ENCODE measurements at regions not wholly inside any gene's neighbourhood (a gene's known extent, or its start where the extent isn't known, plus 50 kb on each side); places are given as distances from the start of the nearest gene placed in this dataset.
A peak's percentile ranks its signal among the peaks of the same experiment; 100 is the strongest.

DNA sequence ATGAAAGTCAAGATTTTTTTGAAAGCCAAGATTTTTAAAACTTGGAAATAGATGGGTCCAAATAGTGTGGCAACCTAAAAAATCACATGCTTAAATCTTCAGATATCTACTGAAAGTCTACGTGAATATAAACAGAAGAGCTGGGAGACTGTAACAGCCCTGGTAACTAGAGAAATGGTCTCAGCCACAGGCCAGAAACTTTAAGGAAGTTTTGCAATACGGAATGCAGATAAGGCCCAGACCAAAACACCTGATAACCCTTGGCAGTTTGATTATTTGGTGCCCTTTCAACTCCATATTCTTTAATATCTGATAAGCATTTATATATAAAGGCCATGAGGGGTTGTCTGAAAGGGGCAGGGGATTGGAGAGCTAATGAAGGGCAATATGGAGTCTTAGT is 537.3 kb upstream of the TGFBR2 start:
- no peak for FAIRE-seq

DNA sequence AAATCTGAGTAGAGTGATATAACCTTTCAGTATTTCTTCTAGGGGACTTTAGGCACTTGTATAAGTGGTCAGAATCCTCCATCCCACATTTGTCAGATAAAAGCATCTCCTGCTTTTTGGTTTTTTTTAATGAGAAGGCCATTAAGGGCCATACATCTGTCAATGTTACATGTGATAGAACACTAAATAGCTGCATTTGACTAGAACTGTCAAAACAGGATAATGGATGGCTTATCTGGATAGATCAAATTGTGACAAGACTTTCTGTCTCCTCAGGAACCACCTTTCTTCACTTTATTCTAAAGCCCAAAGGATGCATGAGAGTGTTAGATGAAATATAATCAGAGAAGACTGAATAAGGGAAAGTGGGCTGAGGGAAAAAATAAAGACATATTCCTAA is 533.4 kb upstream of the TGFBR2 start:
- no peak for FAIRE-seq

- FAIRE-seq: no peak
These were observed 532.8 kb upstream of the TGFBR2 start for GRCh38 chr3:30073622-30074021.

- FAIRE-seq: no peak
These were observed 530.9 kb upstream of the TGFBR2 start for GRCh38 chr3:30075514-30075913.

GRCh38 chr3:30076899-30077298 is 529.5 kb upstream of the TGFBR2 start:
- FAIRE-seq: no peak

DNA sequence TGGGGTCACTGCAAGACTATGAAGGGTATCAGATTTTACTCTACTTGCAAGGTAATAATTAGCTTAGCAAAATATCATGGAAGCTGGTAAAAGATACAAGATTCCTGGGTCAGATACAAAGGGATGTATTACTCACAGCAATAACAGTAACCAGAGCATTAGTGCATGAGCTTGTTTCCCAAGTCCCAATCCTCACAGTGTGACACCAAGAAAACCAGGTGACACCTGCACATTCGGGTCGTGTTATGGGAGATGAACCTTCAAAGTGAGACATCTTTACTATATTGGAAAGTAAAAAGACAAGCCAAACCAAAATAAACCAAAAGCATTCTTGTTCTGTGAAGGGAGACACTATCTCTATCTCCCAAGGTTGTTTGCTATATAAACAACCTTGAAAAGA is 528.7 kb upstream of the TGFBR2 start:
- FAIRE-seq: no peak

DNA sequence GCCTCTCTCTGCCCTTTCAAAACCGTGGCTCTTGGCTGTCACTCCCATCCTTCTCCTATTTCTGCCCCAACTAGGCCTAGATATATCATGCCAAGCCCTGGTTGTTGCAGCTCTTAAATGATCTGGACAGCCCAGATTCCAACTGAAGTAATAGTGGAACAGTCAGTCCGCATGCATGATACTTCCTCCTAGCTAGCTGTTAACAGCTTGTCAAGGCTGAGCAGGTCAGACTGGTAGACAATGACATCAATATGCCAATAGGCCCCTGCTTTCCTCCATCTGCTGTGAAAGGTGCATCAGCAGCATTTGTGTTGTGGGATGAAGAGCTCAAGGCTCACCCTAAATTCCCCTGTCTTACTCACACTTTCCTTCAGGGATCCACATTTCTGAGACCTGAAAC is 527.7 kb upstream of the TGFBR2 start:
- no peak for FAIRE-seq

GRCh38 chr3:30081904-30082303 is 524.5 kb upstream of the TGFBR2 start:
- FAIRE-seq: no peak

GRCh38 chr3:30082652-30083051 is 523.7 kb upstream of the TGFBR2 start:
- no peak for FAIRE-seq

- no peak for FAIRE-seq
These were observed 523.1 kb upstream of the TGFBR2 start for GRCh38 chr3:30083315-30083714.

- no peak for FAIRE-seq
These were observed 522.1 kb upstream of the TGFBR2 start for GRCh38 chr3:30084316-30084715.

- FAIRE-seq: no peak
These were observed 521.4 kb upstream of the TGFBR2 start for GRCh38 chr3:30084971-30085403.

GRCh38 chr3:30085486-30085885 is 520.9 kb upstream of the TGFBR2 start:
- FAIRE-seq: no peak

DNA sequence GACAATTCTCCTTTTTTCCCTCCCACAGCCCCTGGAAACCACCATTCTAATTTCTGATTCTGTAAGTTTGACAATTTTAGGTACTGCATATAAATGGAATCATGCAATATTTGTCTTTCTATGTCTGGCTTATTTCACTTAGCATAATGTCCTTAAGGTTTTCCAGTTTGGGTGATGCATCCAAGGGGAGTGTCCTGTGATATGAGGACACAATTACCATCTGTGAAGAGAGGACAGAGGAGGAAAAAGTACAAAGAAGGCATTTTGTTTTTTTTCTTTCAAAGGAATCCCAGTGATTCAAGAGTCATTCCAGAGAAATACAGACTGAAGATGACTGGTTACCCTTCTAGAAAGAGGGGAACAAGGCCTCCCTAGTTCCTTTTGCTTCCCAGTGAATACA is 514.7 kb upstream of the TGFBR2 start:
- FAIRE-seq: no peak

DNA sequence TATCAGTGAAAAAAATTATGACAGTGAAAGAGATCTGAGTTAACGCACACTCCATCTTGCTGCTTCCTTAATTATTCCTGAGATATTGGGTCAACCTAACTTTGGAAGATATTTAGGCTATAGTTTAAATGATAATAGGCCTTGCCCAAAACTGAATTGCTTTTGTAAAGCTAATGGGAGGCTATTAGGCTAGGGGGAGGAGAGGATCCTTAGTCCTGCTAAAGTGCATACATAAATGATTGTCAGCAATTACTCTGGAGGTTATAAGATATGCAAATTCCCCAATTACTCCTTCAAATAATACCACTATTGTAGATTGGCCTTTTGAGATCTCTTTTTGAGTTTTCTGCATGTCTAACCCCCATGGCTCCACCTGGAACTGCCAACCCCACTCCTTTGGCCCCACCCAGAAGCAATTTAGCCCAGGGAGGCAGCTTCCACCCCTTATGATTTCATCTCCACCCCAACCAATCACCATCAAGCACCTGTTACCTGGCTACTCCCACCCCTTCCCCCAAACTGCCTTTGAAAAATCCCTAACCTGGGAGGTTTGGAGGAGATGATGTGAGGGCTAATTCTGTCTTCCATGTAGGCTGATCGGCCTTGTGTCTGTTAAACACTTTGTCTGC is 509.3 kb upstream of the TGFBR2 start:
- no peak for FAIRE-seq

DNA sequence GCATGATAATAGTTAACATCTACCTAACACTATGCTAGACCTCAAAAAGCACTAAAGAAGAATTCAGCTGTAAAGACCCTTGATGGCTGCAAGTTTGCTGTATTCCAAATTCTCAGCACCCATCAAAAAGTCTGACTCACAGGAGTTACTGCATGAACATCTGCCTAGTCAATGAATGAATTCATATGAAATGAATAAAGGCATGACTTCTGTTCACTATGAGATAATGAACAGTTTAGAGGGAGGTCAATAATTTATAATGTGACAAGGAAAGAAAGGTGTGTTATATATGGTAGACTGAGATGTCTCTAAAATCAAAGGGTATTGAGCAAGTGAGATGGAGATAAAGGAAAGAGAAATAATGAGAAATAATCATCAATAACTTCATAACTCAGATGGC is 508.2 kb upstream of the TGFBR2 start:
- no peak for FAIRE-seq

- no peak for FAIRE-seq
These were observed 507.5 kb upstream of the TGFBR2 start for GRCh38 chr3:30098653-30099455.

- FAIRE-seq: no peak
These were observed 504.0 kb upstream of the TGFBR2 start for GRCh38 chr3:30102356-30102755.

- FAIRE-seq: no peak
These were observed 503.2 kb upstream of the TGFBR2 start for GRCh38 chr3:30103186-30103585.

DNA sequence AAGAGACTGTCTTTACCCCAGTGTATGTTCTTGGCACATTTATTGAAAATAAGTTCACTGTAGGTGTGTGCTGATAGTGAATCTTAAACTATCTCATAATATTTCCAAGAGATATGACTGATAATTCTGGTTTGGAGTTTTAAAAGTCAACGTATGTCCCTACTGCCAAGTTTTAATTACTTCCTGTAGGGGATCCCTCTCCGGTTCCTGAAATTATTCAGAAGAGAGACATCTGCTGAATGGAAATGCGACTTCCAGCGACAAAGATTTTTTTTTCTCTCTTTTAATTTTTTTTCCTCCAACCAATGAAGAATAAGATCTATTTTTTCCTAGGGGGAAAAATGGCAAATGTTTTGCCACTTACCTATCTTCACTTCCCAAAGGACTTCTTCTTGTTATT is 498.9 kb upstream of the TGFBR2 start:
- FAIRE-seq: no peak

DNA sequence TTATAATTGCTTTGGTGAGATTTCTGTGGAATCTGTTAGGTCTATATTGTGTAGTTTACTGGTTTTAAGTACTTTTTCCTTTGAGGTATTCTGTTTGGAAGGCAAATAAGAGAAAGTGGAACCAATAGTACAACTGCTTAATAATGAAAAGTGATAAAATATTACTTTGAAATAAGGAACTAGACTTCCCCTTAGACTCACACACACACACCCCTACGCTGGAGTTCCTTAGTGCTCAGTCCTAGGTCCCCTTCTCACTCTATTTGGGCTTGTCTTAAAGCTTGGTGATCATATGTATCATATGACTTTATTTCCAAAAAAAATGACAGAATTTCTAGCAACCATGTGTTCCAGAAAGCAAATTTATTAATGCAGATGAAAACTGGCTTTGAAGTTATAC is 494.0 kb upstream of the TGFBR2 start:
- FAIRE-seq: no peak

DNA sequence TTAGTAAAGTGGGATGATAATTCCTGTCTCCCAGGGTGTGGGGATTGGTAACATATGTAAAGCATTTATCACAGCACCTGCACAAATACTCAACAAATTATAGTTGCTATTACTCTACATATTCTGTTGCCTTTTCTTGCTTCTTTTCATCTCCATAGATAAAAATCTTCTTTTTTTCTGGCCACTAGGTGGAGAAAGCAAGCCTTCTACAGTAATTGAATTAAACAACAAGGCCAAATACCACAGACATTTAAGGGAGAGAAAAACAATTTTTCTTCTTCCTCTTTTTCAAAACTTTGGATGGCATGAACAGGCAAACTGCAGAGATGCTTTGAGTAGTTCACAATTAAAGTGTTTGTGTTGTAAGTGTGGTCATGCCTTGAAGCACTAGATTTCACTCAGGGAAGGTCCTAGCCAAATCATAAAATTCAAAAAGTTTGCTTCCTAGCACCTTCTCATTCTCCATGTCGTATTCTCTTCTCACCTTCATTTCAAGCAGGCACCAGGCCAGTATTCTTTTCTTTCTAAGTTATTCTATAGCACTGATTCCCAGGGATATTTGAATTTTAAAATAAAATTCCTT is 493.4 kb upstream of the TGFBR2 start:
- peak; percentile 90 for FAIRE-seq

- FAIRE-seq: no peak
These were observed 492.5 kb upstream of the TGFBR2 start for GRCh38 chr3:30113906-30114305.

GRCh38 chr3:30114918-30115317 is 491.5 kb upstream of the TGFBR2 start:
- FAIRE-seq: no peak

Data from endometrium (tissue), 2 donors.